HCT116 (cell line): ENCODE measurements at regions not wholly inside any gene's neighbourhood (a gene's known extent, or its start where the extent isn't known, plus 50 kb on each side); places are given as distances from the start of the nearest gene placed in this dataset.

Experiments
- ATAC-seq: fragments of 200-7000 bp; cut with Tn5 transposase; 2 replicates; pipeline ENCODE4 v1.9.1; 2020; ENCODE audit warnings: mild to moderate bottlenecking, moderate library complexity
- BruUV-seq: library from RNA; stranded (reverse); fragments of 400-500 nt; replicated peaks from 2 replicates; lab custom pipeline; 2021; lab: Mats Ljungman, UMichigan
- CTCF ChIA-PET: fragments of 300-600 bp; sonication (Branson Sonifier 250); formaldehyde crosslinking; loops from one replicate; lab custom pipeline; 2021; ENCODE audit warnings: antibody characterized with exemption; lab: Charles Lee
- POLR2A ChIA-PET: fragments of 300-600, 350-600 bp; sonication (Branson Sonifier 250); formaldehyde crosslinking; loops from one replicate; lab custom pipeline; 2021; ENCODE audit warnings: antibody characterized with exemption; lab: Charles Lee
- RAD21 ChIA-PET, 2 experiments: fragments of 300-600 bp; sonication (Branson Sonifier 250); formaldehyde crosslinking; loops; one replicate each; lab custom pipeline; 2023; ENCODE audit warnings: low total read pairs in 2 of 2; ENCODE audit not compliant: uncharacterized antibody in 2 of 2, unreplicated experiment in 2 of 2, low non-redundant PET in 1 of 2; lab: Charles Lee
- DNase-seq: peaks from one replicate; pipeline ENCODE4 v3.0.0-alpha.2; 2010; ENCODE audit warnings: low read depth, low spot score
- H2AFZ ChIP-seq: fragments of 200-600 bp; shearing (Covaris generic), sonication (generic); 2 replicates; pipeline ENCODE4 v1.6.1; 2017; ENCODE audit warnings: low read depth, mixed run types, mixed read lengths, antibody characterized with exemption, low read length; ENCODE audit not compliant: poor library complexity, severe bottlenecking
- H3K27ac ChIP-seq: 2 replicates; pipeline ENCODE4 v1.5.1; 2012; ENCODE audit warnings: low read depth, low read length
- H3K27me3 ChIP-seq: fragments of 200-600 bp; sonication (generic); 2 replicates; pipeline ENCODE4 v1.6.1; 2016; ENCODE audit warnings: mixed run types, low read length, mixed read lengths; ENCODE audit not compliant: insufficient read depth
- H3K36me3 ChIP-seq, 2 experiments: fragments of 200-500 bp in 1 of 2; fragments of 200-600 bp in 1 of 2; sonication (Bioruptor generic) in 1 of 2; sonication (generic) in 1 of 2; 2 replicates each; pipeline versions ENCODE4 v1.5.1 to v1.6.1; 2014 to 2016; ENCODE audit warnings: low read length in 2 of 2, inconsistent platforms in 1 of 2, mixed read lengths in 1 of 2, mixed run types in 1 of 2; ENCODE audit not compliant: insufficient read depth in 2 of 2, control insufficient read depth in 1 of 2
- H3K4me1 ChIP-seq, 2 experiments: fragments of 200-600 bp in 1 of 2; sonication (generic) in 1 of 2; 2 replicates each; pipeline versions ENCODE4 v1.5.1 to v1.6.1; 2012 to 2017; ENCODE audit warnings: low read length in 2 of 2, inconsistent platforms in 1 of 2, mild to moderate bottlenecking in 1 of 2, mixed read lengths in 1 of 2, mixed run types in 1 of 2, moderate library complexity in 1 of 2; ENCODE audit not compliant: insufficient read depth in 2 of 2, control insufficient read depth in 1 of 2
- H3K4me2 ChIP-seq: fragments of 200-600 bp; sonication (generic); 2 replicates; pipeline ENCODE4 v1.6.1; 2017; ENCODE audit warnings: mixed run types, low read length, mixed read lengths
- H3K4me3 ChIP-seq, 2 experiments: fragments of 200-600 bp in 1 of 2; sonication (generic) in 1 of 2; replicated peaks in 1 of 2; 2 replicates each; pipeline ENCODE4 v1.5.1; 2011 to 2016; ENCODE audit warnings: low read length in 2 of 2, control low read depth in 1 of 2, low read depth in 1 of 2, mild to moderate bottlenecking in 1 of 2, mixed read lengths in 1 of 2, mixed run types in 1 of 2
- H3K79me2 ChIP-seq: fragments of 200-600 bp; sonication (generic); 2 replicates; pipeline ENCODE4 v1.6.1; 2017; ENCODE audit warnings: mild to moderate bottlenecking, mixed run types, low read length, moderate library complexity, mixed read lengths; ENCODE audit not compliant: insufficient read depth
- H3K9ac ChIP-seq: fragments of 200-600 bp; sonication (generic); 2 replicates; pipeline ENCODE4 v1.6.1; 2016; ENCODE audit warnings: low read length, mixed read lengths
- H3K9me2 ChIP-seq: fragments of 200-600 bp; sonication (generic), shearing (Covaris generic); 2 replicates; pipeline ENCODE4 v1.6.1; 2017; ENCODE audit warnings: mixed run types, mild to moderate bottlenecking, moderate library complexity; ENCODE audit not compliant: insufficient read depth
- H3K9me3 ChIP-seq, 2 experiments: fragments of 200-500 bp in 1 of 2; fragments of 200-600 bp in 1 of 2; sonication (Bioruptor generic) in 1 of 2; sonication (generic) in 1 of 2; 2 replicates each; pipeline ENCODE4 v1.6.1; 2014 to 2017; ENCODE audit warnings: low read length in 2 of 2, mixed read lengths in 2 of 2, inconsistent platforms in 1 of 2, low read depth in 1 of 2, mild to moderate bottlenecking in 1 of 2, mixed run types in 1 of 2, moderate library complexity in 1 of 2; ENCODE audit not compliant: control insufficient read depth in 1 of 2, insufficient read depth in 1 of 2
- H4K20me1 ChIP-seq: fragments of 200-600 bp; sonication (generic), shearing (Covaris generic); 2 replicates; pipeline ENCODE4 v1.6.1; 2017; ENCODE audit warnings: mixed run types, mild to moderate bottlenecking, moderate library complexity; ENCODE audit not compliant: insufficient read depth
- CBX3 ChIP-seq: IDR thresholded peaks from 2 replicates; pipeline ENCODE4 v1.6.1; 2012; ENCODE audit warnings: low read depth
- CTCF ChIP-seq, 3 experiments: fragments of 200-600 bp in 1 of 3; sonication (generic) in 1 of 3; IDR thresholded peaks in 2 of 3; conservative IDR thresholded peaks in 1 of 3; 2 replicates each; pipeline ENCODE4 v1.5.1; 2012 to 2017; ENCODE audit warnings: low read depth in 2 of 3, low read length in 2 of 3, antibody characterized with exemption in 1 of 3, borderline replicate concordance in 1 of 3, control low read depth in 1 of 3, mild to moderate bottlenecking in 1 of 3, mixed read lengths in 1 of 3, mixed run types in 1 of 3, moderate library complexity in 1 of 3; ENCODE audit not compliant: insufficient read depth in 1 of 3
- EGR1 ChIP-seq: IDR thresholded peaks from 2 replicates; pipeline ENCODE4 v1.6.1; 2012; ENCODE audit warnings: low read depth
- ELF1 ChIP-seq: IDR thresholded peaks from 2 replicates; pipeline ENCODE4 v1.6.1; 2012; ENCODE audit warnings: low read depth, borderline replicate concordance
- EZH2 ChIP-seq: fragments of 200-600 bp; sonication (generic); IDR thresholded peaks from 2 replicates; pipeline ENCODE4 v1.6.1; 2017; ENCODE audit warnings: antibody characterized with exemption, mixed run types
- EZH2phosphoT487 ChIP-seq: fragments of 200-600 bp; IDR thresholded peaks from 2 replicates; pipeline ENCODE4 v1.6.1; 2018; ENCODE audit warnings: antibody characterized with exemption, borderline replicate concordance
- FOSL1 ChIP-seq: IDR thresholded peaks from 2 replicates; pipeline ENCODE4 v1.6.1; 2012; ENCODE audit warnings: low read depth
- JUND ChIP-seq: IDR thresholded peaks from 2 replicates; pipeline ENCODE4 v1.6.1; 2012
- POLR2A ChIP-seq: IDR thresholded peaks from 2 replicates; pipeline ENCODE4 v1.7.0; 2011; ENCODE audit warnings: borderline replicate concordance; ENCODE audit not compliant: insufficient read depth, insufficient read length; ENCODE audit errors: extremely low read depth
- POLR2AphosphoS5 ChIP-seq: IDR thresholded peaks from 2 replicates; pipeline ENCODE4 v1.6.1; 2011; ENCODE audit warnings: mild to moderate bottlenecking, low read depth, low read length, moderate library complexity
- RAD21 ChIP-seq: IDR thresholded peaks from 2 replicates; pipeline ENCODE4 v1.6.1; 2012; ENCODE audit warnings: low read depth, mild to moderate bottlenecking
- SIN3A ChIP-seq: IDR thresholded peaks from 2 replicates; pipeline ENCODE4 v1.6.1; 2012; ENCODE audit warnings: low read depth
- SP1 ChIP-seq: IDR thresholded peaks from 2 replicates; pipeline ENCODE4 v1.6.1; 2012; ENCODE audit warnings: low read depth
- SRF ChIP-seq: IDR thresholded peaks from 2 replicates; pipeline ENCODE4 v1.6.1; 2012; ENCODE audit warnings: low read depth
- TCF7L2 ChIP-seq: IDR thresholded peaks from 2 replicates; pipeline ENCODE4 v1.7.0; 2011; ENCODE audit warnings: borderline replicate concordance, inconsistent platforms; ENCODE audit not compliant: insufficient read depth, insufficient read length; ENCODE audit errors: extremely low read depth
- YY1 ChIP-seq: IDR thresholded peaks from 2 replicates; pipeline ENCODE4 v1.6.1; 2011; ENCODE audit warnings: low read length, low read depth, moderate library complexity, mild to moderate bottlenecking; ENCODE audit not compliant: insufficient replicate concordance; ENCODE audit errors: extremely low read depth
- ZBTB33 ChIP-seq: IDR thresholded peaks from 2 replicates; pipeline ENCODE4 v1.6.1; 2011; ENCODE audit warnings: mild to moderate bottlenecking, low read length, moderate library complexity; ENCODE audit not compliant: insufficient replicate concordance; ENCODE audit errors: extremely low read depth
- ZFX ChIP-seq: fragments of 450-650 bp; IDR thresholded peaks from 2 replicates; pipeline ENCODE4 v1.6.1; 2017
- intact Hi-C: fragments of 100-400 bp; cut with micrococcal nuclease; formaldehyde crosslinking; loops from 2 replicates; pipeline ENCODE4 v1.10.0; 2022
- TF ChIP-seq, protein P1 (sequence below): IDR thresholded peaks from 2 replicates; pipeline ENCODE4 v1.6.1; 2012

DNA sequence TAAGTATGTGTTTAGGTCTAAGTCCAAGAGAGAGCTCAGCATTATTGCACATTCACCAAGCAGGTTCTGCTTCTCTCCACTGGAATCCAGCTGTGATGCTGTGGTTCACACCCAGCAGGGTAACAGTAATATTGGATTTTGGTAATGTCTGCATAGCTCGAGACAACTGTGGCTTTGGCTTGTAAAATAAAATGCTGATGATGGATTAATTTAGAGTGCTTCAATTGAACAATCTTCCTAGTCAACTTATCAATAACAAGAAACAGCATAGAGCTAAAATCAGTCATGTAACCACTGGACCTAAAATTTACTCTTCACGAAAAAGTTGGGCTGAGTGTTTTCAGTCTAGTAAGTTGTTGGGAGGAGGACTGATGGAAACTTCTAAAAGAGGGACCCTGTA lies 709.2 kb downstream of the TYW1 start:
- H3K9me2 ChIP-seq = no peaks in the 10 kb centered on the region
- H3K27ac ChIP-seq = no peak overlapping the region
- H3K4me2 ChIP-seq = no peak overlapping the region
- RAD21 ChIA-PET = no interaction called here
- CTCF ChIA-PET = no interaction called here
- no peaks in the 10 kb centered on the region for H3K79me2 ChIP-seq
- peaks cover 0 to 7% of the 10 kb centered on the region in 2 experiments; a peak in 2 of 4 replicates for H3K9me3 ChIP-seq
- ATAC-seq = no peak
- H2AFZ ChIP-seq = no peak overlapping the region
- no peak overlapping the region for H3K4me3 ChIP-seq
- no peak overlapping the region for H3K9ac ChIP-seq
- TF ChIP-seq POLR2AphosphoS5 (no peak), ZFX (no peak), SRF (no peak), POLR2A (no peak), JUND (no peak), EZH2phosphoT487 (no peak), FOSL1 (no peak)
- TF ChIP-seq, all 23 proteins: peak for 0
- no peaks in the 10 kb centered on the region for H3K36me3 ChIP-seq
- no peak for DNase-seq
- H3K4me1 ChIP-seq = no peaks in the 10 kb centered on the region
- POLR2A ChIA-PET = no interaction called here
- intact Hi-C loops = no loop called here
- H3K27me3 ChIP-seq = no peaks in the 10 kb centered on the region
- BruUV-seq = no TSS peak
- H4K20me1 ChIP-seq = no peaks in the 10 kb centered on the region

GRCh38 chr7:67711706-67712105 lies 715.1 kb downstream of the TYW1 start:
- H3K4me2 ChIP-seq = no peak overlapping the region
- no peaks in the 10 kb centered on the region for H3K9me2 ChIP-seq
- no peaks in the 10 kb centered on the region for H3K36me3 ChIP-seq
- no peaks in the 10 kb centered on the region for H3K27me3 ChIP-seq
- H2AFZ ChIP-seq = no peak overlapping the region
- H3K4me3 ChIP-seq = no peak overlapping the region
- BruUV-seq = no TSS peak
- no peaks in the 10 kb centered on the region for H3K79me2 ChIP-seq
- no peak for ATAC-seq
- ChIA-PET POLR2A (no interaction called here), RAD21 (no interaction called here), CTCF (no interaction called here)
- intact Hi-C loops = no loop called here
- H3K9ac ChIP-seq = no peak overlapping the region
- no peak for DNase-seq
- H3K27ac ChIP-seq = no peak overlapping the region
- no peaks in the 10 kb centered on the region for H3K4me1 ChIP-seq
- H3K9me3 ChIP-seq = peaks cover 0 to 7% of the 10 kb centered on the region in 2 experiments; a peak in 2 of 4 replicates
- H4K20me1 ChIP-seq = no peaks in the 10 kb centered on the region
- TF ChIP-seq ZFX (no peak), CTCF (IDR thresholded peaks at IDR 0.05 in 2 of 3, conservative IDR thresholded peaks at IDR 0.05 in 1 of 3; ENCODE audit: borderline replicate concordance in 1 of 3, insufficient read depth in 1 of 3, low read depth in 2 of 3, low read length in 2 of 3) (no peak), POLR2AphosphoS5 (no peak), YY1 (no peak), SIN3A (no peak), TCF7L2 (no peak), SP1 (no peak), FOSL1 (no peak), ZBTB33 (no peak), JUND (no peak), EZH2phosphoT487 (no peak), EGR1 (no peak), CBX3 (no peak), ELF1 (no peak), EZH2 (no peak), RAD21 (no peak), SRF (no peak), POLR2A (no peak)
- TF ChIP-seq, protein P1, sequence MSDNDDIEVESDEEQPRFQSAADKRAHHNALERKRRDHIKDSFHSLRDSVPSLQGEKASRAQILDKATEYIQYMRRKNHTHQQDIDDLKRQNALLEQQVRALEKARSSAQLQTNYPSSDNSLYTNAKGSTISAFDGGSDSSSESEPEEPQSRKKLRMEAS = no peak
